Thyroid gland (tissue), 4 donors: ENCODE measurements at regions not wholly inside any gene's neighbourhood (a gene's known extent, or its start where the extent isn't known, plus 50 kb on each side); places are given as distances from the start of the nearest gene placed in this dataset.

Experiments
- DNase-seq, 2 donors: peaks; one replicate each; pipeline ENCODE4 v3.0.0-alpha.2; 2019
- H3K27ac ChIP-seq, 3 donors: fragments of 200-600 bp; sonication (generic); 1 replicate in 2 of 3; 2 replicates in 1 of 3; pipeline ENCODE4 v1.5.1; 2016 to 2019; ENCODE audit warnings: mild to moderate bottlenecking in 1 of 3, moderate library complexity in 1 of 3
- H3K27me3 ChIP-seq: fragments of 200-600 bp; sonication (generic); one replicate; pipeline ENCODE4 v1.5.1; 2019
- H3K36me3 ChIP-seq, 2 donors: fragments of 200-600 bp; sonication (generic); one replicate each; pipeline ENCODE4 v1.5.1; 2016 to 2019
- H3K4me1 ChIP-seq, 2 donors: fragments of 200-600 bp; sonication (generic); one replicate each; pipeline ENCODE4 v1.5.1; 2017 to 2019
- H3K4me3 ChIP-seq, 3 donors: fragments of 200-600 bp; sonication (generic); replicated peaks in 1 of 3; 1 replicate in 2 of 3; 2 replicates in 1 of 3; pipeline ENCODE4 v1.5.1; 2016; ENCODE audit warnings: mild to moderate bottlenecking in 1 of 3
- H3K9me3 ChIP-seq: fragments of 200-600 bp; sonication (generic); one replicate; pipeline ENCODE4 v1.5.1; 2017
- CTCF ChIP-seq, 6 experiments: fragments of 200-600 bp in 3 of 6; fragments of 450-650 bp in 3 of 6; sonication (generic) in 3 of 6; IDR thresholded peaks; one replicate each; pipeline ENCODE4 v1.5.1; 2016 to 2019; ENCODE audit warnings: antibody characterized with exemption in 6 of 6, mild to moderate bottlenecking in 2 of 6, inconsistent platforms in 1 of 6, moderate library complexity in 1 of 6
- POLR2A ChIP-seq, 2 donors: fragments of 450-650 bp; IDR thresholded peaks; one replicate each; pipeline ENCODE4 v1.6.1; 2017; ENCODE audit warnings: antibody characterized with exemption in 2 of 2, mild to moderate bottlenecking in 2 of 2, moderate library complexity in 1 of 2
- WGBS, 2 donors: methylation state at CpG; one replicate each; pipeline ENCODE4 v1.1.5; 2017; 5-methylcytosine and 5-hydroxymethylcytosine counted together
- intact Hi-C: fragments of 100-400 bp; cut with DNase I; formaldehyde crosslinking; loops from one replicate; pipeline ENCODE4 v1.15.1; 2023

- intact Hi-C loops: no loop called here
- Histone ChIP-seq H3K9me3 (no peaks in the 10 kb centered on the region), H3K27me3 (no peaks in the 10 kb centered on the region), H3K4me3 (no peak overlapping the region), H3K4me1 (no peaks in the 10 kb centered on the region), H3K36me3 (no peaks in the 10 kb centered on the region), H3K27ac (no peak overlapping the region)
- TF ChIP-seq POLR2A (IDR thresholded peaks at IDR 0.05): no peak
- no peak for TF ChIP-seq CTCF (IDR thresholded peaks at IDR 0.05)
- WGBS, 2 donors: 32 to 88% methylated on average over 1 of the region's 1 CpG
- no peak for DNase-seq
Observed at GRCh38 chr2:142542431-142542910, 335.0 kb upstream of the KYNU start.

- DNase-seq: no peak
- H3K4me3 ChIP-seq: no peak overlapping the region
- TF ChIP-seq POLR2A (IDR thresholded peaks at IDR 0.05) (no peak), CTCF (IDR thresholded peaks at IDR 0.05) (no peak)
- no peaks in the 10 kb centered on the region for H3K36me3 ChIP-seq
- intact Hi-C loops: no loop called here
- H3K4me1 ChIP-seq: no peaks in the 10 kb centered on the region
- no peak overlapping the region for H3K27ac ChIP-seq
- H3K9me3 ChIP-seq: no peaks in the 10 kb centered on the region
- WGBS, 2 donors: 90 to 91% methylated on average over 6 of the region's 6 CpGs
- no peaks in the 10 kb centered on the region for H3K27me3 ChIP-seq
Observed at GRCh38 chr2:142536966-142537365, 340.5 kb upstream of the KYNU start.

GRCh38 chr2:142536492-142536891 lies 341.0 kb upstream of the KYNU start:
- no peaks in the 10 kb centered on the region for H3K9me3 ChIP-seq
- H3K4me3 ChIP-seq: no peak overlapping the region
- no peak for TF ChIP-seq POLR2A (IDR thresholded peaks at IDR 0.05)
- TF ChIP-seq CTCF (IDR thresholded peaks at IDR 0.05): no peak
- H3K27ac ChIP-seq: no peak overlapping the region
- H3K4me1 ChIP-seq: no peaks in the 10 kb centered on the region
- DNase-seq: no peak
- intact Hi-C loops: no loop called here
- H3K27me3 ChIP-seq: no peaks in the 10 kb centered on the region
- H3K36me3 ChIP-seq: no peaks in the 10 kb centered on the region
- WGBS, 2 donors: 79 to 83% methylated on average over 6 of the region's 6 CpGs

- Histone ChIP-seq H3K36me3 (no peaks in the 10 kb centered on the region), H3K9me3 (no peaks in the 10 kb centered on the region), H3K4me3 (no peak overlapping the region), H3K27me3 (no peaks in the 10 kb centered on the region), H3K27ac (no peak overlapping the region), H3K4me1 (no peaks in the 10 kb centered on the region)
- DNase-seq: no peak
- TF ChIP-seq CTCF (IDR thresholded peaks at IDR 0.05) (no peak), POLR2A (IDR thresholded peaks at IDR 0.05) (no peak)
- intact Hi-C loops: no loop called here
Observed at GRCh38 chr2:142535311-142535710, 342.2 kb upstream of the KYNU start.

GRCh38 chr2:142533177-142533576 lies 344.3 kb upstream of the KYNU start:
- Histone ChIP-seq H3K4me1 (no peaks in the 10 kb centered on the region), H3K36me3 (no peaks in the 10 kb centered on the region), H3K4me3 (no peak overlapping the region), H3K27ac (no peak overlapping the region), H3K27me3 (no peaks in the 10 kb centered on the region), H3K9me3 (no peaks in the 10 kb centered on the region)
- intact Hi-C loops: no loop called here
- DNase-seq: no peak
- WGBS, 2 donors: 68 to 80% methylated on average over 5 of the region's 5 CpGs
- no peak for TF ChIP-seq CTCF (IDR thresholded peaks at IDR 0.05)
- no peak for TF ChIP-seq POLR2A (IDR thresholded peaks at IDR 0.05)
